Lung (tissue), 11 donors: ENCODE measurements at regions not wholly inside any gene's neighbourhood (a gene's known extent, or its start where the extent isn't known, plus 50 kb on each side); places are given as distances from the start of the nearest gene placed in this dataset.

Experiments used
- ATAC-seq: fragments of 200-7000 bp; cut with Tn5 transposase; one replicate; pipeline ENCODE4 v1.9.1; 2020; ENCODE audit warnings: moderate number of reproducible peaks; ENCODE audit not compliant: insufficient read depth, low FRiP score
- DNase-seq, 3 donors: peaks; one replicate each; pipeline ENCODE4 v3.0.0-alpha.2; 2013 to 2017
- H3K27ac ChIP-seq, 2 donors: one replicate each; pipeline ENCODE4 v1.5.1; 2013; ENCODE audit warnings: mild to moderate bottlenecking in 2 of 2, moderate library complexity in 2 of 2, control low read depth in 1 of 2, inconsistent platforms in 1 of 2, low read depth in 1 of 2, low read length in 1 of 2
- H3K27me3 ChIP-seq, 3 donors: one replicate each; pipeline ENCODE4 v1.5.1; 2013; ENCODE audit warnings: low read length in 2 of 3; ENCODE audit not compliant: control insufficient read depth in 3 of 3, insufficient read depth in 3 of 3
- H3K36me3 ChIP-seq, 4 donors: one replicate each; pipeline ENCODE4 v1.5.1; 2013; ENCODE audit warnings: low read length in 4 of 4, mild to moderate bottlenecking in 1 of 4, moderate library complexity in 1 of 4; ENCODE audit not compliant: control insufficient read depth in 4 of 4, insufficient read depth in 4 of 4
- H3K4me1 ChIP-seq, 5 donors: one replicate each; pipeline ENCODE4 v1.5.1; 2013; ENCODE audit warnings: low read length in 5 of 5, mild to moderate bottlenecking in 2 of 5, moderate library complexity in 1 of 5; ENCODE audit not compliant: control insufficient read depth in 5 of 5, insufficient read depth in 5 of 5
- H3K4me3 ChIP-seq: one replicate; pipeline ENCODE4 v1.5.1; 2013; ENCODE audit warnings: mild to moderate bottlenecking, control low read depth, moderate library complexity
- H3K9ac ChIP-seq, 2 donors: one replicate each; pipeline ENCODE4 v1.5.1; 2013; ENCODE audit warnings: low read length in 2 of 2, control low read depth in 1 of 2; ENCODE audit not compliant: insufficient read depth in 1 of 2
- H3K9me3 ChIP-seq, 4 donors: one replicate each; pipeline ENCODE4 v1.5.1; 2013; ENCODE audit warnings: low read length in 3 of 4, mild to moderate bottlenecking in 1 of 4, moderate library complexity in 1 of 4; ENCODE audit not compliant: control insufficient read depth in 4 of 4, insufficient read depth in 3 of 4
- CTCF ChIP-seq: IDR thresholded peaks from 2 replicates; pipeline ENCODE4 v1.5.1; 2012; ENCODE audit warnings: mild to moderate bottlenecking; ENCODE audit errors: control extremely low read depth, extremely low read depth
- WGBS, 2 donors: extraction: QIAGEN DNeasy Blood & Tissue Kit; methylation state at CpG; one replicate each; pipeline ENCODE4 v1.1.7; 2013; 5-methylcytosine and 5-hydroxymethylcytosine counted together
- donor health status: control.
- donor health status: control.
- donor health status: Bipolar disorder and iron deficiency.
- donor health status: healthy.
- donor health status: DM: yes; HTN: yes; CAD: no.

- peak overlapping the region in 1 of 2 donors; percentile 44 for H3K9ac ChIP-seq
- H3K4me3 ChIP-seq = no peak overlapping the region
- ATAC-seq = peak; percentile 84
- H3K4me1 ChIP-seq = peaks cover 0 to 3% (median 0%) of the 10 kb centered on the region in 5 donors
- H3K27ac ChIP-seq = no peak overlapping the region
- peak; percentile 13 to 52 (median 40) for DNase-seq
- 49 to 69% methylated on average over 7 of the region's 7 CpGs for WGBS, 2 donors
- H3K9me3 ChIP-seq = no peaks in the 10 kb centered on the region
- H3K27me3 ChIP-seq = no peaks in the 10 kb centered on the region
- no peak for TF ChIP-seq CTCF
- H3K36me3 ChIP-seq = no peaks in the 10 kb centered on the region
Observed at GRCh38 chr5:85293145-85293785, 908.6 kb upstream of the EDIL3 start.

GRCh38 chr5:85304524-85304923 is 919.8 kb upstream of the EDIL3 start:
- no peaks in the 10 kb centered on the region for H3K27me3 ChIP-seq
- H3K4me1 ChIP-seq = no peaks in the 10 kb centered on the region
- ATAC-seq (no peak), DNase-seq (no peak)
- H3K4me3 ChIP-seq = no peak overlapping the region
- no peaks in the 10 kb centered on the region for H3K36me3 ChIP-seq
- WGBS, 2 donors = 79 to 87% methylated on average over 2 of the region's 2 CpGs
- no peaks in the 10 kb centered on the region for H3K9me3 ChIP-seq
- H3K27ac ChIP-seq = no peak overlapping the region
- TF ChIP-seq CTCF = no peak
- H3K9ac ChIP-seq = no peak overlapping the region

GRCh38 chr5:85305766-85306165 is 921.1 kb upstream of the EDIL3 start:
- Histone ChIP-seq H3K9me3 (no peaks in the 10 kb centered on the region), H3K4me1 (no peaks in the 10 kb centered on the region), H3K27me3 (no peaks in the 10 kb centered on the region), H3K4me3 (no peak overlapping the region), H3K27ac (no peak overlapping the region), H3K9ac (no peak overlapping the region), H3K36me3 (no peaks in the 10 kb centered on the region)
- WGBS, 2 donors = 75 to 82% methylated on average over 3 of the region's 3 CpGs
- no peak for ATAC-seq
- TF ChIP-seq CTCF = no peak
- DNase-seq = peak in 2 of 3 donors; percentile 39 to 57

GRCh38 chr5:85311536-85311935 is 926.9 kb upstream of the EDIL3 start:
- WGBS, 2 donors = 81% methylated on average over 7 of the region's 7 CpGs
- Histone ChIP-seq H3K4me1 (no peaks in the 10 kb centered on the region), H3K9ac (no peak overlapping the region), H3K27ac (no peak overlapping the region), H3K27me3 (no peaks in the 10 kb centered on the region), H3K36me3 (no peaks in the 10 kb centered on the region), H3K9me3 (peaks cover 0 to 3% (median 0%) of the 10 kb centered on the region in 4 donors), H3K4me3 (no peak overlapping the region)
- no peak for TF ChIP-seq CTCF
- ATAC-seq (no peak), DNase-seq (no peak)
